Esophagus squamous epithelium (tissue), 5 donors: ENCODE measurements at regions not wholly inside any gene's neighbourhood (a gene's known extent, or its start where the extent isn't known, plus 50 kb on each side); places are given as distances from the start of the nearest gene placed in this dataset.

ENCODE experiments used
- DNase-seq: peaks from one replicate; lab custom pipeline; 2025; lab: John Stamatoyannopoulos, UW
- H3K27ac ChIP-seq, 4 donors: fragments of 200-600 bp; sonication (generic); one replicate each; pipeline ENCODE4 v1.5.1; 2016 to 2019; ENCODE audit warnings: mild to moderate bottlenecking in 1 of 4
- H3K27me3 ChIP-seq, 4 donors: fragments of 200-600 bp; sonication (generic); 1 replicate in 3 of 4; 2 replicates in 1 of 4; pipeline versions ENCODE4 v1.5.1 to v1.6.0; 2017 to 2021; ENCODE audit warnings: antibody characterized with exemption in 1 of 4
- H3K36me3 ChIP-seq, 3 donors: fragments of 200-600 bp; sonication (generic); one replicate each; pipeline ENCODE4 v1.5.1; 2016 to 2019
- H3K4me1 ChIP-seq, 3 donors: fragments of 200-600 bp; sonication (generic); one replicate each; pipeline ENCODE4 v1.5.1; 2017 to 2019
- H3K4me3 ChIP-seq, 4 donors: fragments of 200-600 bp; sonication (generic); 1 replicate in 3 of 4; 2 replicates in 1 of 4; pipeline ENCODE4 v1.5.1; 2016 to 2019; ENCODE audit warnings: mild to moderate bottlenecking in 2 of 4, moderate library complexity in 1 of 4
- H3K9me3 ChIP-seq, 3 donors: fragments of 200-600 bp; sonication (generic); one replicate each; pipeline ENCODE4 v1.5.1; 2016 to 2019
- CTCF ChIP-seq, 6 experiments: fragments of 450-650 bp in 4 of 6; fragments of 200-600 bp in 2 of 6; sonication (generic) in 2 of 6; IDR thresholded peaks; one replicate each; pipeline ENCODE4 v1.5.1; 2016 to 2019; ENCODE audit warnings: antibody characterized with exemption in 6 of 6, mild to moderate bottlenecking in 4 of 6, moderate library complexity in 4 of 6
- POLR2A ChIP-seq, 4 donors: fragments of 450-650 bp; IDR thresholded peaks; one replicate each; pipeline ENCODE4 v1.6.1; 2017; ENCODE audit warnings: antibody characterized with exemption in 4 of 4, mild to moderate bottlenecking in 4 of 4, moderate library complexity in 3 of 4
- WGBS, 2 donors: methylation state at CpG; one replicate each; pipeline ENCODE4 v1.1.5; 2018; 5-methylcytosine and 5-hydroxymethylcytosine counted together
- intact Hi-C: fragments of 100-400 bp; cut with DNase I; formaldehyde crosslinking; loops from one replicate; pipeline ENCODE4 v1.15.0; 2022
- donor health status: DM: yes; HTN: yes; CAD: no.

DNA sequence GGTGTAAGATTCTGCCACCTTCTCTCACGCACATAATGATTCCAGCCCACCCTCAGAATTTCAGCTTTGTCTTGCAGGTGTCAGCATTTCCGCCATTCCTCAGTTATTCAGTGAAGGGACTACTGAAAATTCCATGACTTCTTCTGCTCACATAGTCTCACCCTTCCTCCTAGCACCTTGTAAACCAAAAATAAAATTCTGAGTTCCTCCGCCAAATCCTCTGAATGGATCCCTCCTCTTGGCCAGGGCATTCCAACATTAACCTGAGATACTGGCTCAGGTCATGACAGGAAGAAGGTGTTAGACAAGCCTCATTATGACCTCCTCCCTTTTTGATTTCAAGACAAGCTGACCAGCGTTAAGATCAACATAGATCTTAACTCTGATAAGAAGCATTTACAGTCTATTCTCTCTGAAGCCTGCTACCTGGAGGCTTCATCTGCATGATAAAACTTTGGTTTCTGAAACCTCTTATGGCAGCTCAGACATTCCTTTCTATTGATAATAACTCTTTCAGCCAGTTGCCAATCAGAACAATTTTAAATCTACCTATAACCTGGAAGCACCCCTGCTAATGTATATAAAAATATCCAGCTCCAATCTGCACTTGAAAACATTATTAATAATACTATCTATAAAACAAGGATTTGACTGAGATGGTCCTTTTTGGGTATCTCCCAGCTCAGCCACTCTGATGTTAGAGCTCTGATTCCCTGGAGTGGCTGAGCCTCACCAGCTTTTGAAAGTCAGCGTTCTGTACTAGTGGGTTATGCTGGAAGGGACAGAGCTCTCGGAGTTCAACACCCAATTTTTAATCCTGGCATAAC, 136.4 kb upstream of the APCDD1 start:
- H3K4me3 ChIP-seq = no peak overlapping the region
- 78 to 85% methylated on average over 6 of the region's 6 CpGs for WGBS, 2 donors
- no peak overlapping the region for H3K27ac ChIP-seq
- no peak for DNase-seq
- TF ChIP-seq POLR2A (IDR thresholded peaks at IDR 0.05) (no peak), CTCF (IDR thresholded peaks at IDR 0.05) (no peak)
- intact Hi-C loops = no loop called here
- no peaks in the 10 kb centered on the region for H3K27me3 ChIP-seq
- no peaks in the 10 kb centered on the region for H3K36me3 ChIP-seq
- H3K4me1 ChIP-seq = no peaks in the 10 kb centered on the region
- no peaks in the 10 kb centered on the region for H3K9me3 ChIP-seq

DNA sequence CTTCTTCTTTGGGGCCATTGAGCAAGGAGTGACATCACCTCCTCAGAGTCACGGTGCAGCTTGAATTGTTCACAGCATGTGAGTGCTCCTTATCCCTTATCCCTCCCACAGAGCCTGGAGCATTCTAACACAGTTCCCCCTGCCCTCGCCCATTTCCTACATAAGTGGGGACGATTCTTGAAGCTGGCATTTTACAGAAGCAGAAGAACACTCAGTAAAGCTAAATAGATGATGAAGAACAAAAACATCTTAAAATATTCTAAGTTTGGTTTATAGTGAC, 135.8 kb upstream of the APCDD1 start:
- Histone ChIP-seq H3K4me3 (no peak overlapping the region), H3K27ac (no peak overlapping the region), H3K27me3 (no peaks in the 10 kb centered on the region), H3K9me3 (no peaks in the 10 kb centered on the region), H3K36me3 (no peaks in the 10 kb centered on the region), H3K4me1 (no peaks in the 10 kb centered on the region)
- no peak for DNase-seq
- TF ChIP-seq CTCF (IDR thresholded peaks at IDR 0.05) = no peak
- TF ChIP-seq POLR2A (IDR thresholded peaks at IDR 0.05) = no peak
- 38 to 43% methylated on average over 1 to 3 of the region's 3 CpGs for WGBS, 2 donors
- intact Hi-C loops = no loop called here

DNA sequence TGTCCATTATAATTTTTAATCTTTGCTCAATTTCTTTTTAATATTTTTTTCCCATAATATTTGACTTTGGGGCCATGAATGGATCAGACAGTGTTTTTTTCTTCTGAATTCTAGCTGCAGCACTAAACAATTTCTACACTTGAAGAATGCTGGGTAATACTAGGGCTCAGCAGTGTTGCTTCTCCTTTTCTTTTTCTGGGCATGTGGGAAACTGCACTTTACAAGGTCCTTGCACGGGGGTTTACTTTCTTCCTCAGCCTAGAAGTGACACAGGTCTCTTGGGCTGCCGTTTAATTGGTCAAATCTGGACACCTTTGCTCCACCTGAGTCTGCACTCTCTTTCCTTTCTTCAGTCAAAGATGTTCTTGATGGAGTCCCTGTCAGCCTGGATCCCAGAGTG, 135.4 kb upstream of the APCDD1 start:
- intact Hi-C loops = no loop called here
- no peaks in the 10 kb centered on the region for H3K27me3 ChIP-seq
- H3K36me3 ChIP-seq = no peaks in the 10 kb centered on the region
- H3K4me3 ChIP-seq = no peak overlapping the region
- DNase-seq = no peak
- 89 to 91% methylated on average over 2 of the region's 2 CpGs for WGBS, 2 donors
- no peak overlapping the region for H3K27ac ChIP-seq
- no peaks in the 10 kb centered on the region for H3K9me3 ChIP-seq
- no peaks in the 10 kb centered on the region for H3K4me1 ChIP-seq
- no peak for TF ChIP-seq POLR2A (IDR thresholded peaks at IDR 0.05)
- no peak for TF ChIP-seq CTCF (IDR thresholded peaks at IDR 0.05)

DNA sequence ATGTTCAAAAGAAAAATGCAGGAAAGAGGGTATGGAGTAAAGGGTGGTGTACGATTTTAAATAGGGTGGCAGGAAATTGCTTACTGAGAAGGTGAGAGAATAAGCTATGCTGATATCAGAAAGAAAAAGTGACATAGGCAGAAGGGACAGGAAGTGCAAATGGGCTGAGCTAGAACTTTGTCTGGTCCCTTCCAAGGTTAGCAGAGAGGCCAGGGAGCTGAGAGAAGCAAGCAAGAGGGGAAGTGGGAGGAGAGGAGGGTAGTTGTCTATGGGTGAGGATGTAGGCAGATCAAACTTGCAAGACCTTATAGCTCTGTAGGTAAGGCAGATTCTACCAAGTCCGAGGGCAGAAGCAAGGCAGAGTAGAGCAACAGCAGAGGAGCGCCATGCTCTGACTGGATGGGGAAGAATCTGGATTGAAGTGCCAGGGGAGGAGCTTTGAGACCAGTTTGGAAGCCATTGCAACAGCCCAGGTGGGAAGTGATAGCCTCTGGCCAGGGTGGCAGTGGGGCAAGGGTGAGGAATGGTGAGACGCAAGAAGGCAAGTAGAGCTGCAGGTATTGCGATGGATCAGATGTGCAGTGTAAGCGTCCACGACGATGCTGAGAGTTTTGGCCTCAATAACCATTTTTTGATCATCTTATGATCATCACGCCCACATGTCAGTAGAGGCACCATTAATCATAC, 134.4 kb upstream of the APCDD1 start:
- DNase-seq = no peak
- H3K27ac ChIP-seq = no peak overlapping the region
- H3K36me3 ChIP-seq = no peaks in the 10 kb centered on the region
- H3K27me3 ChIP-seq = no peaks in the 10 kb centered on the region
- no peaks in the 10 kb centered on the region for H3K4me1 ChIP-seq
- no peak overlapping the region for H3K4me3 ChIP-seq
- WGBS, 2 donors = 91 to 92% methylated on average over 9 of the region's 9 CpGs
- no peaks in the 10 kb centered on the region for H3K9me3 ChIP-seq
- intact Hi-C loops = no loop called here
- no peak for TF ChIP-seq POLR2A (IDR thresholded peaks at IDR 0.05)
- TF ChIP-seq CTCF (IDR thresholded peaks at IDR 0.05) = no peak

- Histone ChIP-seq H3K27ac (no peak overlapping the region), H3K27me3 (no peaks in the 10 kb centered on the region), H3K4me1 (no peaks in the 10 kb centered on the region), H3K36me3 (no peaks in the 10 kb centered on the region), H3K4me3 (no peak overlapping the region), H3K9me3 (no peaks in the 10 kb centered on the region)
- WGBS, 2 donors = 55 to 77% methylated on average over 5 to 6 of the region's 7 CpGs
- intact Hi-C loops = no loop called here
- DNase-seq = no peak
- TF ChIP-seq CTCF (IDR thresholded peaks at IDR 0.05) (no peak), POLR2A (IDR thresholded peaks at IDR 0.05) (no peak)
These were observed 133.6 kb upstream of the APCDD1 start for GRCh38 chr18:10320791-10321190.
